CD14-positive monocyte (primary cell): ENCODE measurements at regions not wholly inside any gene's neighbourhood (a gene's known extent, or its start where the extent isn't known, plus 50 kb on each side); places are given as distances from the start of the nearest gene placed in this dataset.
"Not testable (repeated sequence)": the region's sequence is repeated elsewhere in the genome, so short reads cannot be mapped to it uniquely, and the experiment has no call there.

Source experiments
- DNase-seq, 3 donors: peaks; one replicate each; pipeline ENCODE4 v3.0.0-alpha.2; 2011 to 2022
- H2AFZ ChIP-seq: 2 replicates; pipeline ENCODE4 v1.6.0; 2012; ENCODE audit warnings: mild to moderate bottlenecking, low read depth, low read length, inconsistent platforms; ENCODE audit not compliant: insufficient read depth, poor library complexity, severe bottlenecking
- H3K27ac ChIP-seq, 2 donors: 1 replicate in 1 of 2; 2 replicates in 1 of 2; pipeline ENCODE4 v1.5.1; 2012 to 2013; ENCODE audit warnings: low read length in 2 of 2, control low read depth in 1 of 2, inconsistent platforms in 1 of 2, low read depth in 1 of 2, mild to moderate bottlenecking in 1 of 2
- H3K27me3 ChIP-seq, 2 donors: one replicate each; pipeline versions ENCODE4 v1.6.0 to v1.6.1; 2011 to 2013; ENCODE audit warnings: low read length in 2 of 2; ENCODE audit not compliant: control insufficient read depth in 2 of 2, insufficient read depth in 2 of 2
- H3K36me3 ChIP-seq, 2 donors: replicated peaks in 1 of 2; 1 replicate in 1 of 2; 2 replicates in 1 of 2; pipeline versions ENCODE4 v1.5.1 to v1.6.1; 2012 to 2013; ENCODE audit warnings: low read length in 2 of 2, control low read depth in 1 of 2, inconsistent platforms in 1 of 2, mild to moderate bottlenecking in 1 of 2; ENCODE audit not compliant: insufficient read depth in 2 of 2, control insufficient read depth in 1 of 2
- H3K4me1 ChIP-seq, 2 donors: 1 replicate in 1 of 2; 2 replicates in 1 of 2; pipeline versions ENCODE4 v1.5.1 to v1.6.1; 2012 to 2013; ENCODE audit warnings: low read length in 2 of 2, control low read depth in 1 of 2, inconsistent platforms in 1 of 2, mild to moderate bottlenecking in 1 of 2, moderate library complexity in 1 of 2; ENCODE audit not compliant: insufficient read depth in 2 of 2, control insufficient read depth in 1 of 2
- H3K4me2 ChIP-seq: replicated peaks from 2 replicates; pipeline ENCODE3; 2012; ENCODE audit warnings: low read length, moderate library complexity, mild to moderate bottlenecking; ENCODE audit not compliant: poor library complexity, severe bottlenecking; ENCODE audit errors: extremely low read depth
- H3K4me3 ChIP-seq, 3 experiments: fragments of 200-600 bp in 1 of 3; sonication (generic) in 1 of 3; replicated peaks in 1 of 3; 1 replicate in 2 of 3; 2 replicates in 1 of 3; pipeline ENCODE4 v1.5.1; 2011 to 2013; ENCODE audit warnings: low read length in 3 of 3, mild to moderate bottlenecking in 3 of 3, control low read depth in 2 of 3, low read depth in 2 of 3, inconsistent platforms in 1 of 3, moderate library complexity in 1 of 3
- H3K79me2 ChIP-seq: 2 replicates; pipeline ENCODE4 v1.6.0; 2012; ENCODE audit warnings: mild to moderate bottlenecking, control low read depth, inconsistent platforms, low read length, moderate library complexity; ENCODE audit not compliant: insufficient read depth
- H3K9ac ChIP-seq: 2 replicates; pipeline ENCODE4 v1.6.0; 2017; ENCODE audit warnings: low read length, mild to moderate bottlenecking; ENCODE audit not compliant: insufficient read depth, poor library complexity, severe bottlenecking
- H3K9me3 ChIP-seq, 2 donors: replicated peaks in 1 of 2; 1 replicate in 1 of 2; 2 replicates in 1 of 2; pipeline versions ENCODE4 v1.5.1 to v1.6.1; 2012 to 2013; ENCODE audit warnings: low read length in 2 of 2, control low read depth in 1 of 2; ENCODE audit not compliant: control insufficient read depth in 1 of 2, insufficient read depth in 1 of 2
- H4K20me1 ChIP-seq: 2 replicates; pipeline ENCODE4 v1.6.0; 2012; ENCODE audit warnings: mild to moderate bottlenecking, low read length, control low read depth, moderate library complexity; ENCODE audit not compliant: insufficient read depth
- H3K27ac Mint-ChIP-seq, 7 donors: one replicate each; pipeline ENCODE4 v1.8.0; 2020; ENCODE audit warnings: mild to moderate bottlenecking in 7 of 7, mixed read lengths in 7 of 7, moderate library complexity in 6 of 7, inconsistent platforms in 2 of 7
- H3K27me3 Mint-ChIP-seq, 3 donors: one replicate each; pipeline ENCODE4 v1.8.0; 2021 to 2022; ENCODE audit warnings: low read depth in 3 of 3, mild to moderate bottlenecking in 3 of 3, mixed read lengths in 3 of 3, moderate library complexity in 3 of 3, inconsistent platforms in 1 of 3
- H3K36me3 Mint-ChIP-seq, 2 donors: one replicate each; pipeline ENCODE4 v1.8.0; 2020; ENCODE audit warnings: mixed read lengths in 2 of 2, inconsistent platforms in 1 of 2, mild to moderate bottlenecking in 1 of 2
- H3K4me1 Mint-ChIP-seq: one replicate; pipeline ENCODE4 v1.8.0; 2020; ENCODE audit warnings: mild to moderate bottlenecking, mixed read lengths
- H3K4me3 Mint-ChIP-seq, 2 donors: one replicate each; pipeline ENCODE4 v1.8.0; 2020; ENCODE audit warnings: mild to moderate bottlenecking in 2 of 2, mixed read lengths in 2 of 2, moderate library complexity in 1 of 2
- H3K9me3 Mint-ChIP-seq, 7 donors: one replicate each; pipeline ENCODE4 v1.8.0; 2020 to 2022; ENCODE audit warnings: mixed read lengths in 7 of 7, mild to moderate bottlenecking in 6 of 7, moderate library complexity in 6 of 7, inconsistent platforms in 2 of 7
- WGBS: methylation state at CpG from one replicate; pipeline ENCODE4 v1.1.5; 2013; ENCODE audit warnings: missing lambda C conversion rate; ENCODE audit not compliant: insufficient coverage; 5-methylcytosine and 5-hydroxymethylcytosine counted together
- intact Hi-C, 2 donors: fragments of 100-400 bp; cut with micrococcal nuclease; formaldehyde crosslinking; loops; one replicate each; pipeline versions ENCODE4 v1.15.0 to v1.15.1; 2023
- TF ChIP-seq, protein P1 (sequence below): fragments of 200-600 bp; IDR thresholded peaks from one replicate; pipeline ENCODE4 v1.8.0; 2022; ENCODE audit warnings: antibody characterized with exemption, mild to moderate bottlenecking

GRCh38 chr9:23041466-23041865 is 594.8 kb downstream of the DMRTA1 start:
- intact Hi-C loops = no loop called here
- TF ChIP-seq, protein P1, sequence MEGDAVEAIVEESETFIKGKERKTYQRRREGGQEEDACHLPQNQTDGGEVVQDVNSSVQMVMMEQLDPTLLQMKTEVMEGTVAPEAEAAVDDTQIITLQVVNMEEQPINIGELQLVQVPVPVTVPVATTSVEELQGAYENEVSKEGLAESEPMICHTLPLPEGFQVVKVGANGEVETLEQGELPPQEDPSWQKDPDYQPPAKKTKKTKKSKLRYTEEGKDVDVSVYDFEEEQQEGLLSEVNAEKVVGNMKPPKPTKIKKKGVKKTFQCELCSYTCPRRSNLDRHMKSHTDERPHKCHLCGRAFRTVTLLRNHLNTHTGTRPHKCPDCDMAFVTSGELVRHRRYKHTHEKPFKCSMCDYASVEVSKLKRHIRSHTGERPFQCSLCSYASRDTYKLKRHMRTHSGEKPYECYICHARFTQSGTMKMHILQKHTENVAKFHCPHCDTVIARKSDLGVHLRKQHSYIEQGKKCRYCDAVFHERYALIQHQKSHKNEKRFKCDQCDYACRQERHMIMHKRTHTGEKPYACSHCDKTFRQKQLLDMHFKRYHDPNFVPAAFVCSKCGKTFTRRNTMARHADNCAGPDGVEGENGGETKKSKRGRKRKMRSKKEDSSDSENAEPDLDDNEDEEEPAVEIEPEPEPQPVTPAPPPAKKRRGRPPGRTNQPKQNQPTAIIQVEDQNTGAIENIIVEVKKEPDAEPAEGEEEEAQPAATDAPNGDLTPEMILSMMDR = no peak
- Histone ChIP-seq H3K4me3 (no peak overlapping the region), H4K20me1 (no peaks in the 10 kb centered on the region), H3K4me2 (no peak overlapping the region), H2AFZ (no peak overlapping the region), H3K9ac (no peak overlapping the region), H3K27me3 (no peaks in the 10 kb centered on the region), H3K36me3 (no peaks in the 10 kb centered on the region), H3K9me3 (peaks cover 7 to 11% of the 10 kb centered on the region in 2 donors), H3K27ac (no peak overlapping the region), H3K79me2 (no peaks in the 10 kb centered on the region), H3K4me1 (no peaks in the 10 kb centered on the region)
- no peaks in the 10 kb centered on the region for H3K27me3 Mint-ChIP-seq
- DNase-seq = no peak
- peaks cover 0 to 11% (median 2%) of the 10 kb centered on the region in 7 donors for H3K9me3 Mint-ChIP-seq
- H3K27ac Mint-ChIP-seq = no peak overlapping the region
- H3K4me1 Mint-ChIP-seq = no peaks in the 10 kb centered on the region
- H3K36me3 Mint-ChIP-seq = no peaks in the 10 kb centered on the region
- no peak overlapping the region for H3K4me3 Mint-ChIP-seq

- no peaks in the 10 kb centered on the region for H3K27me3 ChIP-seq
- H3K36me3 ChIP-seq = no peaks in the 10 kb centered on the region
- H3K79me2 ChIP-seq = no peaks in the 10 kb centered on the region
- intact Hi-C loops = no loop called here
- no peaks in the 10 kb centered on the region for H3K4me1 ChIP-seq
- no peak overlapping the region for H2AFZ ChIP-seq
- H3K27me3 Mint-ChIP-seq = no peaks in the 10 kb centered on the region
- TF ChIP-seq, protein P1 = no peak
- H3K9me3 Mint-ChIP-seq = peaks cover 0 to 11% (median 5%) of the 10 kb centered on the region in 7 donors
- no peak for DNase-seq
- no peaks in the 10 kb centered on the region for H3K4me1 Mint-ChIP-seq
- H3K27ac ChIP-seq = no peak overlapping the region
- no peak overlapping the region for H3K4me3 ChIP-seq
- no peak overlapping the region for H3K4me2 ChIP-seq
- H3K9me3 ChIP-seq = peaks cover 10 to 11% of the 10 kb centered on the region in 2 donors
- no peaks in the 10 kb centered on the region for H3K36me3 Mint-ChIP-seq
- no peak overlapping the region for H3K9ac ChIP-seq
- H3K4me3 Mint-ChIP-seq = no peak overlapping the region
- no peak overlapping the region for H3K27ac Mint-ChIP-seq
- no peaks in the 10 kb centered on the region for H4K20me1 ChIP-seq
Observed at GRCh38 chr9:23044549-23044948, 597.9 kb downstream of the DMRTA1 start.

DNA sequence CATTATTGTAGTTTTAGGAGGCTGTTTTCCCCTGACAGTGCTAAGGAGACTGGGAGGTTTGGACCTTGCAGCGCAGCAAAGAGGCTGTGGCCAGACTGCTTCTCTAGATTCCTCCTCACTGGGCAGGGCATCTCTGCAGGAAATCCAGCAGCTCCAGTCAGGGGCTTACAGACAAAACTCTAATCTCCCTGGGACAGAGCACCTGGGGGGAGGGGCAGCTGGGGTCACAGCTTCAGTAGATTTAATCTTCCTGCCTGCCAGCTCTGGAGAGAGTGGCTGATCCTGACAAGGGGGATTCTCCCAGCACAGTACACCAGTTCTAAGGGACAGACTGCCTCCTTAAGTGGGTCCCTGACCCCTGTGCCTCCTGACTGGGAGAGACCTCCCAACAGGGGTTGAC is 599.4 kb downstream of the DMRTA1 start:
- H3K4me1 Mint-ChIP-seq, H2AFZ ChIP-seq, DNase-seq, H3K4me3 ChIP-seq, H3K36me3 ChIP-seq, intact Hi-C loops, H3K27ac ChIP-seq, H3K4me1 ChIP-seq, H3K79me2 ChIP-seq, H3K27ac Mint-ChIP-seq, H3K4me2 ChIP-seq, H4K20me1 ChIP-seq, H3K27me3 ChIP-seq, H3K4me3 Mint-ChIP-seq, H3K9ac ChIP-seq, H3K27me3 Mint-ChIP-seq, H3K36me3 Mint-ChIP-seq: not testable (repeated sequence)
- peaks cover 11% of the 10 kb centered on the region in 2 donors for H3K9me3 ChIP-seq
- WGBS = no CpG with 5 or more reads among the region's 1 CpG
- peaks cover 0 to 11% (median 5%) of the 10 kb centered on the region in 7 donors for H3K9me3 Mint-ChIP-seq
